ENCODE measurements at regions not wholly inside any gene's neighbourhood (a gene's known extent, or its start where the extent isn't known, plus 50 kb on each side); places are given as distances from the start of the nearest gene placed in this dataset.

GRCh38 chr6:15026832-15027231, 219.0 kb upstream of the JARID2 start:
- H3K27ac Mint-ChIP-seq: no peak overlapping the region
- H3K36me3 Mint-ChIP-seq (ENCODE audit: low read depth): peaks cover 6% of the 10 kb centered on the region
- H3K4me1 Mint-ChIP-seq (ENCODE audit: low read depth): peaks cover 13% of the 10 kb centered on the region

GRCh38 chr6:15027472-15027871, 218.4 kb upstream of the JARID2 start:
- Mint-ChIP-seq H3K27me3 (ENCODE audit: low read depth) (no peaks in the 10 kb centered on the region), H3K4me1 (ENCODE audit: low read depth) (peaks cover 11% of the 10 kb centered on the region), H3K4me3 (no peak overlapping the region), H3K27ac (no peak overlapping the region), H3K36me3 (ENCODE audit: low read depth) (peaks cover 6% of the 10 kb centered on the region), H3K9me3 (peaks cover 16% of the 10 kb centered on the region)
- DNase-seq (ENCODE audit: low spot score): no peak

More at GRCh38 chr6:15026832-15027231, 219.0 kb upstream of the JARID2 start:
- no peaks in the 10 kb centered on the region for H3K27me3 Mint-ChIP-seq (ENCODE audit: low read depth)
- peaks cover 15% of the 10 kb centered on the region for H3K9me3 Mint-ChIP-seq
- H3K4me3 Mint-ChIP-seq: no peak overlapping the region
- no peak for DNase-seq (ENCODE audit: low spot score)

GRCh38 chr6:15032015-15032414, 213.9 kb upstream of the JARID2 start:
- no peak overlapping the region for H3K4me3 Mint-ChIP-seq
- no peak overlapping the region for H3K27ac Mint-ChIP-seq
- H3K9me3 Mint-ChIP-seq: peaks cover 16% of the 10 kb centered on the region
- peaks cover 6% of the 10 kb centered on the region for H3K36me3 Mint-ChIP-seq (ENCODE audit: low read depth)
- H3K4me1 Mint-ChIP-seq (ENCODE audit: low read depth): peaks cover 8% of the 10 kb centered on the region
- DNase-seq (ENCODE audit: low spot score): no peak
- no peaks in the 10 kb centered on the region for H3K27me3 Mint-ChIP-seq (ENCODE audit: low read depth)

GRCh38 chr6:15033850-15034203, 212.0 kb upstream of the JARID2 start:
- H3K4me1 Mint-ChIP-seq (ENCODE audit: low read depth): peaks cover 8% of the 10 kb centered on the region
- no peaks in the 10 kb centered on the region for H3K27me3 Mint-ChIP-seq (ENCODE audit: low read depth)
- H3K9me3 Mint-ChIP-seq: peaks cover 16% of the 10 kb centered on the region
- H3K27ac Mint-ChIP-seq: no peak overlapping the region
- H3K4me3 Mint-ChIP-seq: no peak overlapping the region
- peaks cover 6% of the 10 kb centered on the region for H3K36me3 Mint-ChIP-seq (ENCODE audit: low read depth)
- no peak for DNase-seq (ENCODE audit: low spot score)

GRCh38 chr6:15036690-15037245, 209.1 kb upstream of the JARID2 start:
- Mint-ChIP-seq H3K4me3 (no peak overlapping the region), H3K9me3 (peaks cover under 1% of the 10 kb centered on the region), H3K36me3 (ENCODE audit: low read depth) (no peaks in the 10 kb centered on the region), H3K27ac (no peak overlapping the region), H3K27me3 (ENCODE audit: low read depth) (no peaks in the 10 kb centered on the region), H3K4me1 (ENCODE audit: low read depth) (peaks cover 3% of the 10 kb centered on the region)
- DNase-seq (ENCODE audit: low spot score): no peak

DNA sequence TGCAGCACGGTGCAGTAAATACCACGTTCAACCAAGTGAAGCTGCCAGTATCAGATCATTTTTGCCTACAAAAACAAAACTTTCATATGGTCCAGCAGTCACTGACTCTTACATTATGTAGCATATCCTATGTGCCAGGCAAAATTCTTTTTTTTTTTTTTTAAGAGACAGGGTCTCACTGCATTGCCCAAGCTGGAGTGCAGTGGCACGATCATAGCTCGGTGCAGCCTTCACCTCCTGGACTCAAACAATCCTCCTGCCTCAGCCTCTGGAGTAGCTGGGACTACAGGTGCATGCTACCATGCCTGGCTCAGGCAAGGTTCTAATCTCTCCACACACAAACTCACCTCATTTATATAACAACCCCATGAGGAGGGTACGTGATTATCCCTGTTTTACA, 208.6 kb upstream of the JARID2 start:
- Mint-ChIP-seq H3K27me3 (ENCODE audit: low read depth) (no peaks in the 10 kb centered on the region), H3K9me3 (no peaks in the 10 kb centered on the region), H3K27ac (no peak overlapping the region), H3K4me1 (ENCODE audit: low read depth) (peaks cover 3% of the 10 kb centered on the region), H3K36me3 (ENCODE audit: low read depth) (no peaks in the 10 kb centered on the region), H3K4me3 (no peak overlapping the region)
- no peak for DNase-seq (ENCODE audit: low spot score)

DNA sequence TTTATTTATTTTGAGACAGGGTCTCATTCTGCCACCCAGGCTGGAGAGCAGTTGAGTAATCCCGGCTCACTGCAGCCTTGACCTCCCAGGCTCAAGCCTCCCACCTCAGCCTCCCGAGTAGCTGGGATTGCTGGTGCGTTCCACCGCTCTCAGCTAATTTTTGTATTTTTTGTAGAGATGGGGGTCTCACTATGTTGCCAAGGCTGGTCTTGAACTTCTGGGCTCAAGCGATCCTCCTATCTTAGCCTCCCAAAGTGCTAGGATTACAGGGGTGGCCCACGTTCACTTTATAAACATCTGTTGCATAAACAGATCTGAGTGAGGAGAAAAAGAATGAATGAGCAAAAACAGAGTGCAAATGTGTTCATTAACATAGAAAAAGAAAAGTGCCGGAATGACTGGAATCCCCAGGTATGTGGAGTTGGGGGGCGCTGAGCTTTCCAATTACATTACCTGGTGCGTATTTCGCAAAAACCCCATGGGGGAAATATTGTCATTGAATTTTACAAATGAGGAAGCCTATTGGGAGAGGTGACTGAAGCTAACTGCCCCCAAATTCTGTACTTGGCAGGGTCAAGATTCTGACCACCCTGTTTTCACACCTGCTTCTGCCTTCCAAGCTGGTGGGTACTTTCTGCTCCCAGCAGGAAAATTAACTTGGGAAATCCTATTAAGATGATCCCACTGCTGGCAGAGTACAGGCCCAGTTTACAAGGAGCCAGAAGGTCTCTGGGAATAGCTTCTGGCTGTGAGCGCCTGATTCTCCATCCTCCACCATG, 207.7 kb upstream of the JARID2 start:
- no peak for DNase-seq (ENCODE audit: low spot score)
- Mint-ChIP-seq H3K27me3 (ENCODE audit: low read depth) (no peaks in the 10 kb centered on the region), H3K36me3 (ENCODE audit: low read depth) (no peaks in the 10 kb centered on the region), H3K27ac (no peak overlapping the region), H3K4me1 (ENCODE audit: low read depth) (peaks cover 3% of the 10 kb centered on the region), H3K4me3 (no peak overlapping the region), H3K9me3 (no peaks in the 10 kb centered on the region)

- Mint-ChIP-seq H3K9me3 (no peaks in the 10 kb centered on the region), H3K36me3 (ENCODE audit: low read depth) (no peaks in the 10 kb centered on the region), H3K27me3 (ENCODE audit: low read depth) (no peaks in the 10 kb centered on the region), H3K4me1 (ENCODE audit: low read depth) (no peaks in the 10 kb centered on the region), H3K27ac (no peak overlapping the region), H3K4me3 (no peak overlapping the region)
- DNase-seq (ENCODE audit: low spot score): no peak
Observed at GRCh38 chr6:15039136-15039535, 206.7 kb upstream of the JARID2 start.

DNA sequence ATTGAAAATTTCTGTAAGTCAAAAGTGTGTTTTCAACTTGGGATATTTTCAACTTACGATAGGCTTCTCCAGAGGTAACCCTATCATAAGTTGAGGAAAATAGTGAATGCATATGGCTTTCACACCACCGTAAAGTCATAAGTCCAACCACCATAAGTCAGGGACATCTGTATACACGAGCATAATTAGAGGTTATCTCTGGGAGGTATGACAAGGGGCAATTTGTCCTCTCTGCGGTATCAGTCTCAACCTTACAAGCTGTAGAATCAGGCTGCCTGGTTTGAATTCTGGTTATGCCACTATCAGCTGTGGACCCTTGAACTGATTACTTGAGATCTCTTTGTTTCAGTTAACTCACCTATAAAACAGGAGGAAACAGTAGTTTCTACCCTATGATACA, 202.9 kb upstream of the JARID2 start:
- H3K27ac Mint-ChIP-seq: no peak overlapping the region
- H3K4me1 Mint-ChIP-seq (ENCODE audit: low read depth): no peaks in the 10 kb centered on the region
- H3K36me3 Mint-ChIP-seq (ENCODE audit: low read depth): no peaks in the 10 kb centered on the region
- H3K4me3 Mint-ChIP-seq: no peak overlapping the region
- no peaks in the 10 kb centered on the region for H3K27me3 Mint-ChIP-seq (ENCODE audit: low read depth)
- H3K9me3 Mint-ChIP-seq: no peaks in the 10 kb centered on the region
- DNase-seq (ENCODE audit: low spot score): no peak

- Mint-ChIP-seq H3K27me3 (ENCODE audit: low read depth) (no peaks in the 10 kb centered on the region), H3K36me3 (ENCODE audit: low read depth) (no peaks in the 10 kb centered on the region), H3K4me3 (no peak overlapping the region), H3K4me1 (ENCODE audit: low read depth) (no peaks in the 10 kb centered on the region), H3K27ac (no peak overlapping the region), H3K9me3 (no peaks in the 10 kb centered on the region)
- DNase-seq (ENCODE audit: low spot score): no peak
Observed at GRCh38 chr6:15044146-15044882, 201.6 kb upstream of the JARID2 start.

GRCh38 chr6:15044948-15045347, 200.9 kb upstream of the JARID2 start:
- Mint-ChIP-seq H3K4me3 (no peak overlapping the region), H3K36me3 (ENCODE audit: low read depth) (no peaks in the 10 kb centered on the region), H3K27me3 (ENCODE audit: low read depth) (no peaks in the 10 kb centered on the region), H3K27ac (no peak overlapping the region), H3K4me1 (ENCODE audit: low read depth) (no peaks in the 10 kb centered on the region), H3K9me3 (no peaks in the 10 kb centered on the region)
- no peak for DNase-seq (ENCODE audit: low spot score)

DNA sequence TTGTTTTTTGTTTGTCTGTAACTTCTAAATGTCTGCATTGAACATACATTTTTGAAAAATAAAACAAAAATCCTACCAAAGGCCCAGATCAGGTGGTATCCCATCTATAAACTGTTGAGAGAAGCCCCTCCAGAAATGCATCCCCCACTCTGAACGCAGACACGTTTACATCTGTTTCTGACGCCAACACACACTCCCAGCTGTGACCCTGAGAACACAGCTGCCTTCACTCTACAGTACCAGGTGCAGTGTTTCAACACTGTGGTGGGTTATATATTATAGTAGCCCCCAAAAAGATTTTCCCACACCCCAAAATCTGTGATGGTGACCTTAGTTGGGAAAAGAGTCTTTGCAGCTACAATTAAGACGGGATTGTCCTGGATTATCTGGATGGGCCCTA, 199.1 kb upstream of the JARID2 start:
- no peaks in the 10 kb centered on the region for H3K4me1 Mint-ChIP-seq (ENCODE audit: low read depth)
- H3K27ac Mint-ChIP-seq: no peak overlapping the region
- H3K9me3 Mint-ChIP-seq: no peaks in the 10 kb centered on the region
- no peaks in the 10 kb centered on the region for H3K27me3 Mint-ChIP-seq (ENCODE audit: low read depth)
- no peaks in the 10 kb centered on the region for H3K36me3 Mint-ChIP-seq (ENCODE audit: low read depth)
- no peak overlapping the region for H3K4me3 Mint-ChIP-seq
- DNase-seq (ENCODE audit: low spot score): no peak

- no peaks in the 10 kb centered on the region for H3K9me3 Mint-ChIP-seq
- no peaks in the 10 kb centered on the region for H3K36me3 Mint-ChIP-seq (ENCODE audit: low read depth)
- DNase-seq (ENCODE audit: low spot score): no peak
- H3K4me1 Mint-ChIP-seq (ENCODE audit: low read depth): no peaks in the 10 kb centered on the region
- no peak overlapping the region for H3K4me3 Mint-ChIP-seq
- H3K27ac Mint-ChIP-seq: no peak overlapping the region
- H3K27me3 Mint-ChIP-seq (ENCODE audit: low read depth): no peaks in the 10 kb centered on the region
Observed at GRCh38 chr6:15048367-15048766, 197.5 kb upstream of the JARID2 start.

DNA sequence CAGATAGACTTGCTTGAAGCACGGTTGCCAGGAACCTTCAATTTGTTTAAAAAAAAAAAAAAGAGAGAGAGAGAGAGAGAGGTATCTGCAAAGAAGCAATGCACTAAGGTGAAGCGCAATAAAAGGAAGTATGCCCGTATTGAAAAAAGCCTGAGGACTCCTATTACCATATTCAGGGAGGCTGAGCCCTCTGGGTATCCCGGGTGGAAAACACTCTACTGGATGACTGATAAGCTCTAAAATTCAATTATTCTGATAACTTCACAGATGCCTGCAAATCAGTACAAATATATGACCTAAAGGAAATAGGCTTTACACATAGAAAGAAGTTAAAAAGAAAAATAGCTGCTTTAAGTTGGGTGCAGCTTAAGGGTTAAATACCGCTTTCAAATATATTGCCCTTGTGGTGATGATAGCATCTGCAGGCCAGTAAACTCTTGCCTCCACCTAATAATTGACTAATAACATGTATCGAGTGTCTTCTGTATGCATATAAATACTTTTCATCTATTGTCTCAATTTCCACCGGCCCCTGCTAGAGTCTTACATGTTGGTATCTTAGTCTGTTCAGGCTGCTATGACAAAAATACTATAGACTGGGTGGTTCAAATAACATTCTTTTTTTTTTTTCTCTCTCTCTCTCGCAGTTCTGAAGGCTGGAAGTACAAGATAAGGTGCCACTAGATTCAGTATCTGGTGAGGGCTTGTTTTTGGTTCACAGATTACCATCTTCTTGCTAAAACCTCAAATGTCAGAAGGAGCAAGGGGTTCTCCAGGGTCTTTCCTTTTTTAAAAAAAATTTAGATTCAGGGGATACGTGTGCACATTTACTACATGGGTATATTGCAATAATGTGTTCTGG, 187.4 kb upstream of the JARID2 start:
- no peaks in the 10 kb centered on the region for H3K36me3 Mint-ChIP-seq (ENCODE audit: low read depth)
- peaks cover 8% of the 10 kb centered on the region for H3K4me1 Mint-ChIP-seq (ENCODE audit: low read depth)
- H3K4me3 Mint-ChIP-seq: no peak overlapping the region

More for the DNA sequence above, 187.4 kb upstream of the JARID2 start:
- Mint-ChIP-seq H3K9me3 (no peaks in the 10 kb centered on the region), H3K27me3 (ENCODE audit: low read depth) (no peaks in the 10 kb centered on the region), H3K27ac (no peak overlapping the region)
- DNase-seq (ENCODE audit: low spot score): no peak

All from T-helper 2 cell treated with Interferon-gamma antibody and Interleukin-4, amounts not matched to agents 5 μg/mL and 100 μg/mL, for 36 hours (primary cell).